Peyer's patch (tissue), 4 donors: ENCODE measurements at regions not wholly inside any gene's neighbourhood (a gene's known extent, or its start where the extent isn't known, plus 50 kb on each side); places are given as distances from the start of the nearest gene placed in this dataset.

Experiments used
- CTCF ChIP-seq, 6 experiments: fragments of 450-650 bp in 4 of 6; fragments of 200-600 bp in 2 of 6; sonication (generic) in 1 of 6; IDR thresholded peaks; one replicate each; pipeline ENCODE4 v1.5.1; 2017 to 2019; ENCODE audit warnings: antibody characterized with exemption in 6 of 6, mild to moderate bottlenecking in 3 of 6, moderate library complexity in 1 of 6
- POLR2A ChIP-seq, 2 donors: fragments of 450-650 bp; IDR thresholded peaks; one replicate each; pipeline ENCODE4 v1.5.1; 2017; ENCODE audit warnings: antibody characterized with exemption in 2 of 2, mild to moderate bottlenecking in 2 of 2, moderate library complexity in 2 of 2

GRCh38 chr2:16281451-16282335, 341.3 kb downstream of the MYCN start:
- TF ChIP-seq CTCF (IDR thresholded peaks at IDR 0.05) (peak in 4 of 6 experiments; percentile 24 to 64 (median 58)), POLR2A (IDR thresholded peaks at IDR 0.05) (no peak)
